IMR-90 (cell line): ENCODE measurements at regions not wholly inside any gene's neighbourhood (a gene's known extent, or its start where the extent isn't known, plus 50 kb on each side); places are given as distances from the start of the nearest gene placed in this dataset.

Experiments
- ATAC-seq: fragments of 200-7000 bp; cut with Tn5 transposase; 2 replicates; pipeline ENCODE4 v1.9.1; 2020; ENCODE audit warnings: low read depth, mild to moderate bottlenecking, moderate library complexity
- BruUV-seq: library from RNA; stranded (reverse); fragments of 400-500 nt; replicated peaks from 2 replicates; lab custom pipeline; 2021; lab: Mats Ljungman, UMichigan
- CTCF ChIA-PET: fragments of 300-600 bp; formaldehyde crosslinking; extraction: SDS; loops from one replicate; lab custom pipeline; 2021; ENCODE audit warnings: antibody characterized with exemption; lab: Yijun Ruan, JAX
- POLR2A ChIA-PET: fragments of 300-600 bp; sonication (Branson Sonifier 250); formaldehyde crosslinking; loops from one replicate; lab custom pipeline; 2022; ENCODE audit warnings: antibody characterized with exemption; ENCODE audit not compliant: unreplicated experiment; lab: Charles Lee
- DNase-seq: peaks from one replicate; pipeline ENCODE4 v3.0.0; 2013
- H2AFZ ChIP-seq: replicated peaks from 2 replicates; pipeline ENCODE3; 2013; ENCODE audit warnings: low read length, mild to moderate bottlenecking; ENCODE audit not compliant: poor library complexity
- H2AK5ac ChIP-seq: 2 replicates; pipeline ENCODE4 v1.6.1; 2013; ENCODE audit warnings: low read depth, low read length, inconsistent platforms
- H2AK9ac ChIP-seq: replicated peaks from 2 replicates; pipeline ENCODE3; 2013; ENCODE audit warnings: mild to moderate bottlenecking, low read depth, low read length, moderate library complexity; ENCODE audit not compliant: poor library complexity
- H2BK120ac ChIP-seq: 2 replicates; pipeline ENCODE4 v1.6.1; 2013; ENCODE audit warnings: low read depth, low read length, inconsistent platforms
- H2BK15ac ChIP-seq: 3 replicates; pipeline ENCODE4 v1.6.1; 2013; ENCODE audit warnings: low read depth, low read length, inconsistent platforms
- H2BK20ac ChIP-seq: 2 replicates; pipeline ENCODE4 v1.6.1; 2013; ENCODE audit warnings: low read depth, mild to moderate bottlenecking, inconsistent platforms, low read length, moderate library complexity
- H2BK5ac ChIP-seq: 2 replicates; pipeline ENCODE4 v1.6.1; 2013; ENCODE audit warnings: mild to moderate bottlenecking, low read depth, low read length, inconsistent platforms; ENCODE audit not compliant: poor library complexity, severe bottlenecking
- H3K14ac ChIP-seq: replicated peaks from 2 replicates; pipeline ENCODE4 v1.6.1; 2013; ENCODE audit warnings: low read depth, low read length, inconsistent platforms
- H3K18ac ChIP-seq: 2 replicates; pipeline ENCODE4 v1.6.1; 2013; ENCODE audit warnings: low read depth, low read length, control low read depth
- H3K23ac ChIP-seq: 2 replicates; pipeline ENCODE4 v1.6.1; 2013; ENCODE audit warnings: low read depth, low read length, inconsistent platforms
- H3K27ac ChIP-seq: 2 replicates; pipeline ENCODE4 v1.5.1; 2013; ENCODE audit warnings: mild to moderate bottlenecking, control low read depth, low read length; ENCODE audit not compliant: insufficient read depth
- H3K27me3 ChIP-seq: 2 replicates; pipeline ENCODE4 v1.6.1; 2013; ENCODE audit warnings: low read length; ENCODE audit not compliant: control insufficient read depth, insufficient read depth
- H3K36me3 ChIP-seq: 2 replicates; pipeline ENCODE4 v1.6.1; 2013; ENCODE audit warnings: low read length, mixed read lengths; ENCODE audit not compliant: control insufficient read depth, insufficient read depth
- H3K4ac ChIP-seq: 2 replicates; pipeline ENCODE4 v1.6.1; 2013; ENCODE audit warnings: low read depth, low read length, inconsistent platforms
- H3K4me1 ChIP-seq: 2 replicates; pipeline ENCODE4 v1.6.1; 2013; ENCODE audit warnings: low read length, mixed read lengths; ENCODE audit not compliant: control insufficient read depth, insufficient read depth
- H3K4me2 ChIP-seq: 2 replicates; pipeline ENCODE4 v1.6.1; 2013; ENCODE audit warnings: low read depth, mild to moderate bottlenecking, control low read depth, low read length, moderate library complexity
- H3K4me3 ChIP-seq: 2 replicates; pipeline ENCODE4 v1.5.1; 2013; ENCODE audit warnings: low read depth, mild to moderate bottlenecking, control low read depth, low read length, moderate library complexity; ENCODE audit not compliant: insufficient read depth
- H3K56ac ChIP-seq: 2 replicates; pipeline ENCODE4 v1.6.1; 2013; ENCODE audit warnings: low read length, inconsistent platforms; ENCODE audit not compliant: insufficient read depth; ENCODE audit errors: extremely low read depth
- H3K79me1 ChIP-seq, 2 experiments: 2 replicates each; pipeline ENCODE4 v1.6.1; 2013; ENCODE audit warnings: low read length in 2 of 2, inconsistent platforms in 1 of 2, low read depth in 1 of 2
- H3K9ac ChIP-seq: 2 replicates; pipeline ENCODE4 v1.6.1; 2013; ENCODE audit warnings: low read depth, low read length, control low read depth
- H3K9me1 ChIP-seq: 2 replicates; pipeline ENCODE4 v1.6.1; 2013; ENCODE audit warnings: low read length, inconsistent platforms; ENCODE audit not compliant: insufficient read depth
- H3K9me3 ChIP-seq: 2 replicates; pipeline ENCODE4 v1.6.1; 2013; ENCODE audit warnings: low read length; ENCODE audit not compliant: control insufficient read depth, insufficient read depth
- H4K20me1 ChIP-seq: 2 replicates; pipeline ENCODE4 v1.6.1; 2013; ENCODE audit warnings: low read length, inconsistent platforms; ENCODE audit not compliant: insufficient read depth
- H4K5ac ChIP-seq: 2 replicates; pipeline ENCODE4 v1.6.1; 2013; ENCODE audit warnings: mild to moderate bottlenecking, low read depth, low read length, control low read depth
- H4K8ac ChIP-seq, 2 experiments: 2 replicates each; pipeline ENCODE4 v1.6.1; 2013; ENCODE audit warnings: low read depth in 2 of 2, low read length in 2 of 2, control low read depth in 1 of 2, inconsistent platforms in 1 of 2
- H4K91ac ChIP-seq: 2 replicates; pipeline ENCODE4 v1.6.1; 2013; ENCODE audit warnings: low read depth, low read length, inconsistent platforms; ENCODE audit not compliant: insufficient read depth
- MXI1 ChIP-seq: IDR thresholded peaks from 2 replicates; pipeline ENCODE4 v1.6.1; 2012; ENCODE audit warnings: low read depth, mild to moderate bottlenecking, low read length, moderate library complexity, borderline replicate concordance
- NFE2L2 ChIP-seq: fragments of 150-350 bp; IDR thresholded peaks from 2 replicates; pipeline ENCODE4 v1.6.1; 2016; ENCODE audit warnings: low read depth, mild to moderate bottlenecking, low read length
- POLR2A ChIP-seq: IDR thresholded peaks from 2 replicates; pipeline ENCODE4 v1.6.1; 2012; ENCODE audit warnings: mild to moderate bottlenecking, low read depth, low read length
- SMC3 ChIP-seq: fragments of 150-350 bp; IDR thresholded peaks from 2 replicates; pipeline ENCODE4 v1.6.1; 2016; ENCODE audit warnings: low read depth, mild to moderate bottlenecking, antibody characterized with exemption, low read length, moderate library complexity
- dilution Hi-C: fragments of 300-500 bp; cut with HindIII; formaldehyde crosslinking; loops from one replicate; pipeline ENCODE4 v1.14.3; 2018; ENCODE audit warnings: low sequenced_read_pairs; ENCODE audit not compliant: unreplicated experiment
- in situ Hi-C: fragments of 300-500 bp; cut with MboI; formaldehyde crosslinking; loops from 3 replicates; pipeline ENCODE4 v1.14.3; 2019; ENCODE audit warnings: low sequenced_read_pairs, inconsistent platforms, mixed read lengths
- intact Hi-C: fragments of 100-400 bp; cut with micrococcal nuclease; formaldehyde crosslinking; loops from 2 replicates; pipeline ENCODE4 v1.10.0; 2022
- TF ChIP-seq, protein P1 (sequence below): conservative IDR thresholded peaks from 2 replicates; pipeline ENCODE4 v1.5.1; 2012; ENCODE audit warnings: mild to moderate bottlenecking, low read depth, low read length, improper control_type of control experiment

GRCh38 chr13:58542530-58542929, 911.0 kb downstream of the PCDH17 start:
- dilution Hi-C loops (no loop called here), intact Hi-C loops (no loop called here), in situ Hi-C loops (no loop called here)
- H2AFZ ChIP-seq, result no peak overlapping the region
- no peaks in the 10 kb centered on the region for H3K27me3 ChIP-seq
- H2BK20ac ChIP-seq, result no peak overlapping the region
- H3K4me1 ChIP-seq, result no peaks in the 10 kb centered on the region
- H3K56ac ChIP-seq, result no peak overlapping the region
- no peaks in the 10 kb centered on the region for H3K36me3 ChIP-seq
- no TSS peak for BruUV-seq
- H3K4ac ChIP-seq, result no peak overlapping the region
- no peak overlapping the region for H2AK9ac ChIP-seq
- H3K9me3 ChIP-seq, result peaks cover 6% of the 10 kb centered on the region
- CTCF ChIA-PET, result no interaction called here
- no peak overlapping the region for H2BK120ac ChIP-seq
- no peaks in the 10 kb centered on the region for H3K9me1 ChIP-seq
- no peak overlapping the region for H3K23ac ChIP-seq
- no peak overlapping the region for H3K14ac ChIP-seq
- H4K91ac ChIP-seq, result no peak overlapping the region
- no peak overlapping the region for H2BK15ac ChIP-seq
- H4K20me1 ChIP-seq, result no peaks in the 10 kb centered on the region
- POLR2A ChIA-PET, result no interaction called here
- H2BK5ac ChIP-seq, result no peak overlapping the region
- no peak overlapping the region for H3K27ac ChIP-seq
- H3K4me3 ChIP-seq, result no peak overlapping the region
- no peak overlapping the region for H3K18ac ChIP-seq
- no peaks in the 10 kb centered on the region for H3K79me1 ChIP-seq
- ATAC-seq (no peak), DNase-seq (no peak)
- no peak overlapping the region for H4K5ac ChIP-seq
- no peak overlapping the region for H3K9ac ChIP-seq
- no peak overlapping the region for H4K8ac ChIP-seq
- H2AK5ac ChIP-seq, result no peak overlapping the region
- no peak overlapping the region for H3K4me2 ChIP-seq
- no peak for TF ChIP-seq POLR2A
- no peak for TF ChIP-seq MXI1
- TF ChIP-seq, protein P1, sequence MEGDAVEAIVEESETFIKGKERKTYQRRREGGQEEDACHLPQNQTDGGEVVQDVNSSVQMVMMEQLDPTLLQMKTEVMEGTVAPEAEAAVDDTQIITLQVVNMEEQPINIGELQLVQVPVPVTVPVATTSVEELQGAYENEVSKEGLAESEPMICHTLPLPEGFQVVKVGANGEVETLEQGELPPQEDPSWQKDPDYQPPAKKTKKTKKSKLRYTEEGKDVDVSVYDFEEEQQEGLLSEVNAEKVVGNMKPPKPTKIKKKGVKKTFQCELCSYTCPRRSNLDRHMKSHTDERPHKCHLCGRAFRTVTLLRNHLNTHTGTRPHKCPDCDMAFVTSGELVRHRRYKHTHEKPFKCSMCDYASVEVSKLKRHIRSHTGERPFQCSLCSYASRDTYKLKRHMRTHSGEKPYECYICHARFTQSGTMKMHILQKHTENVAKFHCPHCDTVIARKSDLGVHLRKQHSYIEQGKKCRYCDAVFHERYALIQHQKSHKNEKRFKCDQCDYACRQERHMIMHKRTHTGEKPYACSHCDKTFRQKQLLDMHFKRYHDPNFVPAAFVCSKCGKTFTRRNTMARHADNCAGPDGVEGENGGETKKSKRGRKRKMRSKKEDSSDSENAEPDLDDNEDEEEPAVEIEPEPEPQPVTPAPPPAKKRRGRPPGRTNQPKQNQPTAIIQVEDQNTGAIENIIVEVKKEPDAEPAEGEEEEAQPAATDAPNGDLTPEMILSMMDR, result no peak
- no peak for TF ChIP-seq NFE2L2
- no peak for TF ChIP-seq SMC3
